ENCODE measurements at regions not wholly inside any gene's neighbourhood (a gene's known extent, or its start where the extent isn't known, plus 50 kb on each side); places are given as distances from the start of the nearest gene placed in this dataset.

GRCh38 chr1:80534606-80535360 lies 1266.0 kb upstream of the ADGRL2 start:
- no peak for TF ChIP-seq CTCF (IDR thresholded peaks at IDR 0.05; ENCODE audit: insufficient read depth, low read length, poor library complexity, severe bottlenecking)
- TF ChIP-seq EZH2phosphoT487 (conservative IDR thresholded peaks at IDR 0.05; ENCODE audit: low read length) = no peak

Measured in SU-DHL-6 (cell line).